Right atrium auricular region (tissue), 2 donors: ENCODE measurements at regions not wholly inside any gene's neighbourhood (a gene's known extent, or its start where the extent isn't known, plus 50 kb on each side); places are given as distances from the start of the nearest gene placed in this dataset.

Experiments used
- DNase-seq: peaks from one replicate; pipeline ENCODE4 v3.0.0-alpha.2; 2019; ENCODE audit warnings: low spot score
- H3K27ac ChIP-seq, 2 donors: fragments of 200-600 bp; sonication (generic); 1 replicate in 1 of 2; 2 replicates in 1 of 2; pipeline ENCODE4 v1.5.1; 2016 to 2019
- H3K27me3 ChIP-seq, 2 donors: fragments of 200-600 bp; sonication (generic); one replicate each; pipeline versions ENCODE4 v1.5.1 to v1.6.0; 2017 to 2019
- H3K36me3 ChIP-seq: fragments of 200-600 bp; sonication (generic); one replicate; pipeline ENCODE4 v1.5.1; 2016
- H3K4me1 ChIP-seq, 2 donors: fragments of 200-600 bp; sonication (generic); one replicate each; pipeline versions ENCODE4 v1.5.1 to v1.6.0; 2017 to 2019
- H3K4me3 ChIP-seq, 2 donors: fragments of 200-600 bp; sonication (generic); 1 replicate in 1 of 2; 2 replicates in 1 of 2; pipeline ENCODE4 v1.5.1; 2017 to 2019; ENCODE audit warnings: mild to moderate bottlenecking in 1 of 2, moderate library complexity in 1 of 2
- H3K9me3 ChIP-seq, 2 donors: fragments of 200-600 bp; sonication (generic); one replicate each; pipeline ENCODE4 v1.5.1; 2019
- CTCF ChIP-seq, 2 donors: fragments of 200-600 bp; sonication (generic); IDR thresholded peaks; one replicate each; pipeline ENCODE4 v1.5.1; 2019; ENCODE audit warnings: antibody characterized with exemption in 2 of 2

DNA sequence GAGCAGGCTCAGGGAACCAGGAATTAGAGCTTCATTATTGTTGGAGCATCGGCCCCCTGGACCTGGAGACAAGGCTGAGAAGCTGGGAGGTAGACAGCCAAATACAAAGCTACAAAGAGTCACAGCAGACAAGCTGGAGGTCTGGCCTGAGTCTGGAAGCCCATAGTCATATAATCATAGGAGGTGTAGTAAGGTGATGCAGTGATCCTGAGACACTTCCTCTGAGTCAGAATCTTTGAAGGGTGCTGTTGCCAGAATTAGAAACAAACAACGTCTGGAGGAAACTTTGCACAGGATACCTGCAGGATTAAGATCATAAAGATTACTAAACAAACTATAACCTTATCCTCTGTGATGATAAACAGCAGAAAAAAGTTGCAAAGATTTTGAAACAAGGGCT, 213.8 kb downstream of the DSC3 start:
- no peaks in the 10 kb centered on the region for H3K36me3 ChIP-seq
- no peak for TF ChIP-seq CTCF (IDR thresholded peaks at IDR 0.05)

DNA sequence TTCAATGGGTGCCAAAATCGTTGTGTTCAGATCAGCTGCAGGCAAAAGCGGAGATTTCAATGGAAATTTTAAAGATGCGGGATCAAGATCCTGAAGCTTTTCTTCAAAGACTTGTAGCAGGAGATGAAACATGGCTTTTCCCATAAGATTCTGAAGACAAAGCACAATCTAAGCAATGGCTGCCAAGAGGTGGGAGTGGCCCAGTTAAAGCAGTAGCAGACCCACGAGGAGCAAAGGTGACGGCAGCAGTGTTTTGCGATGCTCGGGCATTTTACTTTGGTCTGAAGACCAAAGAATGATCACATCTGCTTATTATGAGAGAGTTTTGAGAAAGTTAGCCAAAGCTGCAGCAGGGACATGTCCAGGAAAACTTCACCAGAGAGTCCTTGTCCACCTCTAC, 222.9 kb downstream of the DSC3 start:
- H3K4me3 ChIP-seq: no peak overlapping the region
- H3K27ac ChIP-seq: no peak overlapping the region
- H3K27me3 ChIP-seq: no peaks in the 10 kb centered on the region
- no peak for DNase-seq
- TF ChIP-seq CTCF (IDR thresholded peaks at IDR 0.05): no peak
- no peaks in the 10 kb centered on the region for H3K36me3 ChIP-seq
- no peaks in the 10 kb centered on the region for H3K9me3 ChIP-seq
- H3K4me1 ChIP-seq: no peaks in the 10 kb centered on the region

More for the DNA sequence above, 213.8 kb downstream of the DSC3 start:
- Histone ChIP-seq H3K4me1 (no peaks in the 10 kb centered on the region), H3K27ac (no peak overlapping the region), H3K4me3 (no peak overlapping the region), H3K27me3 (no peaks in the 10 kb centered on the region), H3K9me3 (no peaks in the 10 kb centered on the region)
- DNase-seq: no peak

DNA sequence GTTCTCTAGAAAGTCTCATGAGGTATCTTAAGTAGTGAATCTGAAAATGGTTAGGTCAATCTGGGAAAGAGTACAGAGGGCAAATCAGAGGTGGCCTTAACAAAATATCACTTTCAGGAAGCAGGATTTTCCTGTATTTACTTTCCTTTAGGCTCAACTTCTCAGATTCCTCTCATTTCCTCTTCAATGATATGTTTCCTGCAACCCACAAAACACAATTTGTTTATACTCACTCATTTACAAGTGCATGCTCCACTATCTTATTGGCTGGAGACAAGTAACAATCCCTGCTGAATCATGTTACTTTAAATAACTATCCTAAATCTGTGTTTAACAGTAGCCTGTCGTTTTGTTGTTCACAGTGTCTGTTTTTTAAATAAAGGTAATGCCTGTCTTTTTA, 228.1 kb downstream of the DSC3 start:
- Histone ChIP-seq H3K27ac (no peak overlapping the region), H3K36me3 (no peaks in the 10 kb centered on the region), H3K27me3 (no peaks in the 10 kb centered on the region), H3K9me3 (no peaks in the 10 kb centered on the region), H3K4me3 (no peak overlapping the region), H3K4me1 (no peaks in the 10 kb centered on the region)
- no peak for TF ChIP-seq CTCF (IDR thresholded peaks at IDR 0.05)
- no peak for DNase-seq

DNA sequence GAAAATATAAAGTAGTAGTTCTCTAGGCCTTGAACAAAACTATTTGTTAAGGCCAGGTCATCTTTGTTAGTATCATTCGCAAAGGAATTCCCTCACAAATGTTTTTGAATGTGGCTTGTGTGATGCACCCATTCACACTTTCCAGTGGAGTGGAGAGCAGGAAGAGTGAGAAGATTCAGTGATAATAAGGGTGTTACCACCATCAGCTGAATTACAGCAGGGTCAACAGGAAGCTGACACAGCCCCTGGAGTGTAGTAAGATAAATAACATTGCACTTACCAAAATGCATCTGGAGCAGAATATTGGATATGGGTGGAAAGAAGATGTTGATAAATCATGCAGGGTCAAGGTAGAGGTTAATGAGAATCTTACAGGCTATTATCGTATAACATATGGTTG, 231.0 kb downstream of the DSC3 start:
- Histone ChIP-seq H3K4me3 (no peak overlapping the region), H3K27ac (no peak overlapping the region), H3K36me3 (no peaks in the 10 kb centered on the region), H3K27me3 (no peaks in the 10 kb centered on the region), H3K4me1 (no peaks in the 10 kb centered on the region), H3K9me3 (no peaks in the 10 kb centered on the region)
- DNase-seq: no peak
- no peak for TF ChIP-seq CTCF (IDR thresholded peaks at IDR 0.05)

DNA sequence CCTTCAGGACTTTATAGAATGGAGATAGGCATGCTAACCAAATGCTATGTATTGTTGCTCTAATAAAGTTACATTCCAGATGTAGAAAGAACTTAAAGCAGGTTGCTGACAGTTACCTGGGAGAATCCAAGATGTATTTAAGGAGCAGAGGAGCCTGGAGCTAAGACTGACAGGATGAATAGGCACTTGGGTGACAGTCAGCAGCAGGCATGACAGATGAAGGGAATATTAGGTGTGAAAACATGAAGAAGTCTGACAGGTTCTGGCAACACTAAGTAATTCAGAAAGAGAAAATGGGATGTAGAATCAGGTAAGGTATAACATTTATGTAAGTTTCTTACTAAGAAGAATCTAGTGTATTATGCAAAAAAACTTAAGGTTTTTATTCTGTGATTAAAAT, 232.0 kb downstream of the DSC3 start:
- no peak for DNase-seq
- no peak for TF ChIP-seq CTCF (IDR thresholded peaks at IDR 0.05)
- no peak overlapping the region for H3K27ac ChIP-seq
- H3K27me3 ChIP-seq: no peaks in the 10 kb centered on the region
- no peaks in the 10 kb centered on the region for H3K36me3 ChIP-seq
- H3K9me3 ChIP-seq: no peaks in the 10 kb centered on the region
- H3K4me3 ChIP-seq: no peak overlapping the region
- no peaks in the 10 kb centered on the region for H3K4me1 ChIP-seq

GRCh38 chr18:30806823-30807222, 235.7 kb downstream of the DSC3 start:
- Histone ChIP-seq H3K27me3 (no peaks in the 10 kb centered on the region), H3K4me3 (no peak overlapping the region), H3K9me3 (no peaks in the 10 kb centered on the region), H3K27ac (no peak overlapping the region), H3K36me3 (no peaks in the 10 kb centered on the region), H3K4me1 (no peaks in the 10 kb centered on the region)
- DNase-seq: no peak
- no peak for TF ChIP-seq CTCF (IDR thresholded peaks at IDR 0.05)
